K562 (cell line): ENCODE measurements at regions not wholly inside any gene's neighbourhood (a gene's known extent, or its start where the extent isn't known, plus 50 kb on each side); places are given as distances from the start of the nearest gene placed in this dataset.
"Not testable (repeated sequence)": the region's sequence is repeated elsewhere in the genome, so short reads cannot be mapped to it uniquely, and the experiment has no call there.

Experiments
- MAX ChIP-seq: sonication (generic); formaldehyde crosslinking; IDR thresholded peaks from 2 replicates; pipeline ENCODE4 v1.9.0; 2022; ENCODE audit warnings: mild to moderate bottlenecking, missing genetic modification reagents
- PBX2 ChIP-seq, 2 experiments: IDR thresholded peaks in 1 of 2; conservative IDR thresholded peaks in 1 of 2; 2 replicates each; pipeline ENCODE4 v1.6.1; 2016; ENCODE audit warnings: low read depth in 2 of 2, mild to moderate bottlenecking in 1 of 2, missing compliant biosample characterization in 1 of 2, missing genetic modification characterization in 1 of 2, moderate library complexity in 1 of 2
- REST ChIP-seq, 2 experiments: fragments of 450-650 bp; formaldehyde crosslinking in 1 of 2; IDR thresholded peaks; 2 replicates each; pipeline versions ENCODE4 v1.4.0 to v1.6.1; 2014 to 2020; ENCODE audit warnings: mild to moderate bottlenecking in 2 of 2, borderline replicate concordance in 1 of 2, low read depth in 1 of 2
- SUPT5H ChIP-seq: fragments of 450-650 bp; IDR thresholded peaks from 2 replicates; pipeline ENCODE4 v1.6.1; 2016
- TCF7L2 ChIP-seq: fragments of 150-350 bp; IDR thresholded peaks from 2 replicates; pipeline ENCODE4 v1.6.1; 2016; ENCODE audit warnings: low read depth, mild to moderate bottlenecking, low read length, moderate library complexity
- ZNF431 ChIP-seq: sonication (generic); formaldehyde crosslinking; IDR thresholded peaks from 2 replicates; pipeline ENCODE4 v1.8.0; 2022; ENCODE audit warnings: mild to moderate bottlenecking, missing genetic modification reagents
- TF ChIP-seq, protein P1 (sequence below): sonication (generic); formaldehyde crosslinking; IDR thresholded peaks from 2 replicates; pipeline ENCODE4 v1.8.1; 2023; ENCODE audit warnings: mild to moderate bottlenecking, missing genetic modification reagents, moderate library complexity
- TF ChIP-seq, protein P2 (sequence below): fragments of 450-650 bp; formaldehyde crosslinking; IDR thresholded peaks from 2 replicates; pipeline ENCODE4 v1.4.0; 2022; ENCODE audit warnings: missing genetic modification characterization
- TF ChIP-seq, protein P3 (sequence below): IDR thresholded peaks from 3 replicates; pipeline ENCODE4 v1.6.1; 2011; ENCODE audit warnings: borderline replicate concordance, mild to moderate bottlenecking, moderate library complexity; ENCODE audit not compliant: insufficient read length; ENCODE audit errors: extremely low read depth

DNA sequence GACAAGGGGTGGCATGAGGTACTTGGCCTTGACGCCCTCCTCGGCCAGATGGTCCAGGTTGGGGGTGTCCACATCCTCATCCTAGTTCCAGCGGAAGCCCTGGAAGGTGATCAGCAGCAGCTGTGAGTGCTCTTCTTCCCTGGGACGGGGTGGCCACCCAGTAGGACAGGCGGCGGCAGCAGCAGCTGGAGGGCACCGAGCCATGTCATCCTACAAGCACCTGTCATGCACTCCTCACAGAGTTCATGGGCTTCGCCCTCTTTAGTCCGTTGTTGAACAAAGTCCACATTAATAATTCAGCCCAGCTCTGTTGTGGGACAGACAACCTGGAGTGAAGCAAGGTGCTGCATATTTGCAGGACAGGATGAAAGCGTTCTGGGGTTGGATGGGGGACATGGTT lies 153.4 kb upstream of the CCZ1B start:
- not testable (repeated sequence) for TF ChIP-seq SUPT5H; MAX (CRISPR knock-in tag); PBX2 (CRISPR knock-in tag; IDR thresholded peaks at IDR 0.05; ENCODE audit: low read depth); PBX2 (tag; conservative IDR thresholded peaks at IDR 0.05; ENCODE audit: low read depth); ZNF431 (CRISPR knock-in tag); REST (IDR thresholded peaks at IDR 0.05; ENCODE audit: borderline replicate concordance); REST (CRISPR knock-in tag; IDR thresholded peaks at IDR 0.05; ENCODE audit: low read depth); TCF7L2
- TF ChIP-seq, protein P1, sequence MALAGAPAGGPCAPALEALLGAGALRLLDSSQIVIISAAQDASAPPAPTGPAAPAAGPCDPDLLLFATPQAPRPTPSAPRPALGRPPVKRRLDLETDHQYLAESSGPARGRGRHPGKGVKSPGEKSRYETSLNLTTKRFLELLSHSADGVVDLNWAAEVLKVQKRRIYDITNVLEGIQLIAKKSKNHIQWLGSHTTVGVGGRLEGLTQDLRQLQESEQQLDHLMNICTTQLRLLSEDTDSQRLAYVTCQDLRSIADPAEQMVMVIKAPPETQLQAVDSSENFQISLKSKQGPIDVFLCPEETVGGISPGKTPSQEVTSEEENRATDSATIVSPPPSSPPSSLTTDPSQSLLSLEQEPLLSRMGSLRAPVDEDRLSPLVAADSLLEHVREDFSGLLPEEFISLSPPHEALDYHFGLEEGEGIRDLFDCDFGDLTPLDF, result not testable (repeated sequence)
- TF ChIP-seq, protein P2, sequence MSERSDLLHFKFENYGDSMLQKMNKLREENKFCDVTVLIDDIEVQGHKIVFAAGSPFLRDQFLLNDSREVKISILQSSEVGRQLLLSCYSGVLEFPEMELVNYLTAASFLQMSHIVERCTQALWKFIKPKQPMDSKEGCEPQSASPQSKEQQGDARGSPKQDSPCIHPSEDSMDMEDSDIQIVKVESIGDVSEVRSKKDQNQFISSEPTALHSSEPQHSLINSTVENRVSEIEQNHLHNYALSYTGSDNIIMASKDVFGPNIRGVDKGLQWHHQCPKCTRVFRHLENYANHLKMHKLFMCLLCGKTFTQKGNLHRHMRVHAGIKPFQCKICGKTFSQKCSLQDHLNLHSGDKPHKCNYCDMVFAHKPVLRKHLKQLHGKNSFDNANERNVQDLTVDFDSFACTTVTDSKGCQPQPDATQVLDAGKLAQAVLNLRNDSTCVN, result not testable (repeated sequence)
- TF ChIP-seq, protein P3, sequence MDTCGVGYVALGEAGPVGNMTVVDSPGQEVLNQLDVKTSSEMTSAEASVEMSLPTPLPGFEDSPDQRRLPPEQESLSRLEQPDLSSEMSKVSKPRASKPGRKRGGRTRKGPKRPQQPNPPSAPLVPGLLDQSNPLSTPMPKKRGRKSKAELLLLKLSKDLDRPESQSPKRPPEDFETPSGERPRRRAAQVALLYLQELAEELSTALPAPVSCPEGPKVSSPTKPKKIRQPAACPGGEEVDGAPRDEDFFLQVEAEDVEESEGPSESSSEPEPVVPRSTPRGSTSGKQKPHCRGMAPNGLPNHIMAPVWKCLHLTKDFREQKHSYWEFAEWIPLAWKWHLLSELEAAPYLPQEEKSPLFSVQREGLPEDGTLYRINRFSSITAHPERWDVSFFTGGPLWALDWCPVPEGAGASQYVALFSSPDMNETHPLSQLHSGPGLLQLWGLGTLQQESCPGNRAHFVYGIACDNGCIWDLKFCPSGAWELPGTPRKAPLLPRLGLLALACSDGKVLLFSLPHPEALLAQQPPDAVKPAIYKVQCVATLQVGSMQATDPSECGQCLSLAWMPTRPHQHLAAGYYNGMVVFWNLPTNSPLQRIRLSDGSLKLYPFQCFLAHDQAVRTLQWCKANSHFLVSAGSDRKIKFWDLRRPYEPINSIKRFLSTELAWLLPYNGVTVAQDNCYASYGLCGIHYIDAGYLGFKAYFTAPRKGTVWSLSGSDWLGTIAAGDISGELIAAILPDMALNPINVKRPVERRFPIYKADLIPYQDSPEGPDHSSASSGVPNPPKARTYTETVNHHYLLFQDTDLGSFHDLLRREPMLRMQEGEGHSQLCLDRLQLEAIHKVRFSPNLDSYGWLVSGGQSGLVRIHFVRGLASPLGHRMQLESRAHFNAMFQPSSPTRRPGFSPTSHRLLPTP, result not testable (repeated sequence)
